C4-2B (cell line): ENCODE measurements at regions not wholly inside any gene's neighbourhood (a gene's known extent, or its start where the extent isn't known, plus 50 kb on each side); places are given as distances from the start of the nearest gene placed in this dataset.

ENCODE experiments used
- H3K27ac ChIP-seq: fragments of 450-650 bp; 2 replicates; pipeline ENCODE4 v1.5.1; 2017
- ZFX ChIP-seq: fragments of 450-650 bp; IDR thresholded peaks from 2 replicates; pipeline ENCODE4 v1.6.1; 2017
- TF ChIP-seq, protein P1 (sequence below): fragments of 450-650 bp; conservative IDR thresholded peaks from 2 replicates; pipeline ENCODE4 v1.5.1; 2017; ENCODE audit warnings: mild to moderate bottlenecking

DNA sequence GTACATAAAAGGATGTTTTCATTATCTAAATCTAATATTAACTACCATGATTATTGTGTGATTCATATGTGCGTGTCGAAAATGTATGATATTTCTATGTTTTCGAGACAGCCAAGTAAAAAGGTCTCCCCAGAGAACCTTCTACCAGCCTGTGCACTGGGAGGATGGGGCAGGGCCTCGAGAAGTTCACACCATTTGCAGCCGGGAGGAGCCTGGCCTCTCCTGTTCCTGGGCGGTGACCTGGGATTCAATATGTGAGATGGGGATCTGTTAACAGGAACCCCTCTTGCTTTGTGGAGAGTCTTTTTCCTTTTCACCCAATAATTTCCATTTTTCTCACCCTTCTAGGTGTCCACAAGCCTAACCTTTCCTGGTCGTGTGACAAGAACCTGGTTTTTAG is 189.3 kb downstream of the IPO8 start:
- H3K27ac ChIP-seq, result no peak overlapping the region
- TF ChIP-seq, protein P1, sequence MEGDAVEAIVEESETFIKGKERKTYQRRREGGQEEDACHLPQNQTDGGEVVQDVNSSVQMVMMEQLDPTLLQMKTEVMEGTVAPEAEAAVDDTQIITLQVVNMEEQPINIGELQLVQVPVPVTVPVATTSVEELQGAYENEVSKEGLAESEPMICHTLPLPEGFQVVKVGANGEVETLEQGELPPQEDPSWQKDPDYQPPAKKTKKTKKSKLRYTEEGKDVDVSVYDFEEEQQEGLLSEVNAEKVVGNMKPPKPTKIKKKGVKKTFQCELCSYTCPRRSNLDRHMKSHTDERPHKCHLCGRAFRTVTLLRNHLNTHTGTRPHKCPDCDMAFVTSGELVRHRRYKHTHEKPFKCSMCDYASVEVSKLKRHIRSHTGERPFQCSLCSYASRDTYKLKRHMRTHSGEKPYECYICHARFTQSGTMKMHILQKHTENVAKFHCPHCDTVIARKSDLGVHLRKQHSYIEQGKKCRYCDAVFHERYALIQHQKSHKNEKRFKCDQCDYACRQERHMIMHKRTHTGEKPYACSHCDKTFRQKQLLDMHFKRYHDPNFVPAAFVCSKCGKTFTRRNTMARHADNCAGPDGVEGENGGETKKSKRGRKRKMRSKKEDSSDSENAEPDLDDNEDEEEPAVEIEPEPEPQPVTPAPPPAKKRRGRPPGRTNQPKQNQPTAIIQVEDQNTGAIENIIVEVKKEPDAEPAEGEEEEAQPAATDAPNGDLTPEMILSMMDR, result no peak
- no peak for TF ChIP-seq ZFX

DNA sequence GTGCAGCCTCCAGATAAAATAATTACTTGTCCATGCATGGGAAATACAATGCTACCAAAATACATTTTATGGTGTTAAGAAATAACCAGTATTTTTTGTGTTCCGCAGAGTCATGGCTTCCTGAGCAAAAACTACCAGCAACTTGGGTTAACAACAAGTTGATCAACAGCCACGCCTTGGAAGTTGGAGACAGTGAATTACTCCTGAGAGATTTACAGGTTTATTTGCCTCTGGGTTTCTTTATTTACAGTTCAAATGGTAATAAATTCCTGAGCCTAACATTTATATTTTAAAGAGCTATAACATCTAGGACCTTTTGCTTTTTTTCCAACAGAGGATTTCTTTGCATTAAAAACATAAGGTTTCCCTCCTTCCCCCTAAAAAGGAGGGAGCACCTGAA is 194.0 kb downstream of the IPO8 start:
- H3K27ac ChIP-seq, result no peak overlapping the region
- TF ChIP-seq ZFX, result no peak
- TF ChIP-seq, protein P1, result no peak

DNA sequence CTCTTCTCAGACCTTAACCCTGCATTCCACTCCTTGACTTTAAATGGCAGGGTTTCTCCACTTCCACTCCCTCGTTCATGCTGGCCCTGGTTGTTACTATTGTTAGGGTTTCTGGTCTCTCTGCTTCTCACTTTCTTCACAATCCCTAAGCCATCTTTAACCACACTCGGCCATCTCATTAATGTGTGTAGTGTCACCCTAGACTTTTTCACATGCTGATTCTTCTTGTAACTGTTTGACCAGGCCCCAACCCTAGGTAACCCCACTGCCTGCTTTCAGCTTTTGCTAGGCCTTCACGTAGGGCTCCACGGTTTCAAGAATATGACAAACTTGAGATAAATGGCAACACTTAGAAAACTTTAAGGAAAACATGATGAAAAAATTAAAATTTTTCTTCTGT is 195.1 kb downstream of the IPO8 start:
- TF ChIP-seq, protein P1, result no peak
- H3K27ac ChIP-seq, result no peak overlapping the region

DNA sequence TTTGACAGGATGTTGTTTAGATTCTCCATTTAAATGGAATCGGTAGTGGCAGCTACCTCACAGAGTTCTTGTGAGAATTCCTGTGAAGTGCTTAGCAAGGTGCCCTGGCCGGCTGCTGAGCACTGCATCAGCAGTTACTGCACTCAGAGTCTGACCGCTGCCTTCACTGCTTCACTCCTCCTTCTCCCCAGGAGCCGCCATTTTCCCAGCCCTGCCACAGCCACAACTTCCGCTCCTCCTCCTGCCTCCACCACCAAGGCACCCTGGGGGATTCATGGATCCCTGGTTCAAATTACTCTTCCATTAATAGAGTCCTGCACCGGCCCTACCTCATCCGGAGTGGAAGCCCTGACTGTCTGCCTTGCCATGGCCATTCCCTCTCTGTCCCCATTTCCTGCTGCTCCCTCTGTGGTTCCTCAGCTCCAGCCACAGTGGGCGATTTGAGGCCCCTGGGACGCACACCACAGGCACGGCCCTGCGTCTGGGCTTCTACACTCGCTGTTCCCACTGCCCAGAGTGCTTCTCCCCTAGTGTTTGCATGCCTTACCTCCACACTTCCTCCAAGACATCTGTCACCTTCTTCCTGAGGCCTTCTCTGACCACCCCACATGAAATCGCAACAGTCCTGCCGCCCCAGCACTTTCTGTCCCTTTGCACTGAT is 210.3 kb downstream of the IPO8 start:
- no peak overlapping the region for H3K27ac ChIP-seq
- no peak for TF ChIP-seq ZFX
- TF ChIP-seq, protein P1, result no peak

DNA sequence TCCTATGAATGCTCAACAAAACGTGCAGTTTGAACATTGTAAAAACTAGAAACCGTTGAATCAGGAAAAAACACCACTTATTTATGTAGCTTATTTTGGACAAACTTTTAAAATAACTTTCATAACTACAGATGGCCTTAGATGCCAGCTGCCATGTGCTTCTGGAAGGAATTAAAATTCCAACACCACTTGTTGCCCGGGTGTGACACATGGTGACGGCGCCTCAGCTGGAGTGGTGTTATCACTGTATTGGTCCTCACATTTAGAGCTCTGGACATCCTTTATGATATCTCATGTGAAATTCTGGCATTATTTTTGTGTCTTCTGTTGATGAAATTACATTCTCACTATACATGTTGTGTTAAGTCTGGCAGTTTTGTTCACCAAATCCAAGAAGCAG is 211.0 kb downstream of the IPO8 start:
- H3K27ac ChIP-seq, result no peak overlapping the region
- TF ChIP-seq, protein P1, result no peak
- TF ChIP-seq ZFX, result no peak

DNA sequence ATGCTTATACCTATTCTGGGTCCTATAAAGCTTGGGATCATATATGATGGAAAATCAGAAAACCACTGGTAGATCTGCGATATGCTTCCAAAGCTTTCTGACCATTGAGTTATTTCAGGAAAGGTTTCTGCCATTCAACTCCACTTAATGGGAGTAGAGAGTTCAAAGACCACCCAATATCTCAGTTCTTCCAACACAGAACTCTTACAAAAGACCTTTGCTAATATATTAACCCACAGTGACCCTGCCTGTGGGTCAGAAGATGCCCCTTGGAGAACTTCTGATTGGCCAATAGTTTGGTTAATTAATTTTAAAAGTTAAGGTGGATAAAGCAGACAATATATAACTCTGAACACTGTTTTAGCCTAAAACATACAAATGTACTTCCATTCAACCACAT is 213.0 kb downstream of the IPO8 start:
- TF ChIP-seq, protein P1, result no peak
- no peak for TF ChIP-seq ZFX
- H3K27ac ChIP-seq, result no peak overlapping the region

DNA sequence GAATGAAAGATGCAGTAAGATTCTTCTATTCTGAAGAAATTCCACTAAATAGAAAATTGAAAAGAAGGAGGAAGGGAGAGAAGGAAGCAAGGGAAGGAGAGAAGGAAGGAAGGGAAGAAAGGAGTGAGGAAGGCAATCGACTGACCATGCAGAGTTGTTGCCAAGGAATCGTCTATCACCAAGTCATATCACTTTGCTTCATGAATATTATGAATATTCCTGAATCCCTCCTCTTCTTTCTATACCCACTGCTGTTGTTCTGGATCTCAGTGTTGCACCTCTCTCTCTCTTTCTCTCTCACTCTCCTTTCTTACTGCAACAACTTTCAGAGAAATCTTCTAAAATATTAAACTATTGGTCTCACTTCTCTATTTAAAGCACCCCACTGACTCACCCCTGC is 222.4 kb downstream of the IPO8 start:
- TF ChIP-seq, protein P1, result no peak
- no peak for TF ChIP-seq ZFX
- no peak overlapping the region for H3K27ac ChIP-seq
